Stimulated activated CD4-positive, alpha-beta T cell treated with anti-CD3 and anti-CD28 coated beads, Interleukin-1b, Interleukin-23, amount 100 ng/mL, for 4 hours (primary cell): ENCODE measurements at regions not wholly inside any gene's neighbourhood (a gene's known extent, or its start where the extent isn't known, plus 50 kb on each side); places are given as distances from the start of the nearest gene placed in this dataset.

Experiments
- DNase-seq, 2 donors: peaks; one replicate each; pipeline ENCODE4 v3.0.0-alpha.2; 2020; ENCODE audit warnings: low read depth in 2 of 2

GRCh38 chr13:84080748-84081530 is 198.7 kb upstream of the SLITRK1 start:
- DNase-seq = no peak

GRCh38 chr13:84077271-84077670 is 195.0 kb upstream of the SLITRK1 start:
- DNase-seq = no peak

DNA sequence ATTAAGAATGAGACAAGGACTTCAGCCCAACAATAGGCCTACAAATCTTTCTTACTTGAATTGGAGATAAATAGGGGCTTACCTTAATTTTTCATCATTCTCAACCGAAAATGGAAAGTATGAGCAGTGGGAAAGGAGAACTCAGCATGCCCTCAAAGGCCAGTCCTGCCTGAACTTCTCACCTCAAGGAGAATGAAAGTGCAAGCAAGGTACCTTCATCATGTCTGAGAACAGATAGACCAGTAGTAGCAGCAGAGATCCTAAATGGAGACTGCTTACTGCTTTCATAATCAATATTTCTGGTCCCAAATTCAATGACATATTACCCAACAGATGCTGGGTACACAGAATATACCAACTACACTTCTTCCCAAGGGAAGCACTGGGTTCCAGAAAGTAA is 194.0 kb upstream of the SLITRK1 start:
- DNase-seq = no peak

- no peak for DNase-seq
Observed at GRCh38 chr13:84050536-84050935, 168.3 kb upstream of the SLITRK1 start.

GRCh38 chr13:84049443-84050219 is 167.4 kb upstream of the SLITRK1 start:
- no peak for DNase-seq

GRCh38 chr13:84044805-84045204 is 162.5 kb upstream of the SLITRK1 start:
- no peak for DNase-seq

DNA sequence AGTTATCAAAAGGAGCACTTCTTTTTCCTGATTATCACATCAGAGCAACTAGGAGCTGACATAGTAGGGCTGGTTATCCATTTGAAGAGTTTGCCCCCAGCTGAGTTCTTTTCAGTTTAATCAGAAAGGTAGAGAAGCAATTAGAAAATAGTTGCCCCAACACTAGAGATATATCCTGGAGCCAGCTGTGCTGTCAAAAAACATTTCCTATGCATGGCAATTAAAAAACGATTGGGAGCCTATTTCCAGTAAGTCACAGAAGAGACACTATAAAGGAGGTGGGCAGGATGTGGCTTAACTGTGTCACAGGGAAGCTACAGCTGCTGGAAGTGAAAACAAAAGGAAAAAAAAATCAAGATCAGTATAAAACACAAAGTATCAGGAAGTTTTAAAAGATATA is 155.7 kb upstream of the SLITRK1 start:
- DNase-seq = no peak

DNA sequence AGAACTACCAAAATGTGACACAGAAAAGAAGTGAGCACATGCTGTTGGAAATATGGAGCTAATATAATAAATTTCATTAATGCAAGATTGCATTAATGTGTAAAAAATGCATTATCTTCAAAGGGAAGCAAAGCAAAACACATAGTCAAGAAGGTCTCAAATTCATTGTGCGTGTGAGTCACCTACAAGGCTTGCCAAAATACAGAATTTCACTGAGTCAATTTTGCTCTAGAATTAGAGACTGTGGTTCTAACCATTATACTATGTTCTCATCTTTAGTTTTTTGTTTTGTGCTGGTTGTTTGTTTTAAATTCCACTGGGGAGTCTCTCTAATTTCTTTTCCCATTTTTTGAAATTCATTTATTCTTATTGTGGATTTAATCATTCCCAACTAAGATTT is 149.8 kb upstream of the SLITRK1 start:
- no peak for DNase-seq

DNA sequence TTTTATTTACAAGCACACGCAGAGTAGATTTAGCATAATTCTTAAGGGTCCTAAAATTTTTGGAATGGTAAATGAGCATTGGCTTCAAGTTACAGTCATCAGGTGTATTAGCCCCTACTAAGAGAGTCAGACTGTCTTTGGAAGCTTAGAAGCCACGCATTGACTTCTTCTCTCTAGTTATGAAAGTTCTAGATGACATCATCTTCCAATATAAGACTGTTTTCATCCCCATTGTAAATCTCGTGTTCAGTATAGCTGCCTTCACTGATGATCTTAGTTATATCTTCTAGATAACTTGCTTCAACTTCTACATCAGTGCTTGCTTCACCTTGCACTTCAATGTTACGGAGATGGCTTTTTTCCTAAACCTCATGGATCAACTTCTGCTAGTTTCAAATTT is 148.8 kb upstream of the SLITRK1 start:
- no peak for DNase-seq

- no peak for DNase-seq
Observed at GRCh38 chr13:84029396-84029795, 147.1 kb upstream of the SLITRK1 start.

DNA sequence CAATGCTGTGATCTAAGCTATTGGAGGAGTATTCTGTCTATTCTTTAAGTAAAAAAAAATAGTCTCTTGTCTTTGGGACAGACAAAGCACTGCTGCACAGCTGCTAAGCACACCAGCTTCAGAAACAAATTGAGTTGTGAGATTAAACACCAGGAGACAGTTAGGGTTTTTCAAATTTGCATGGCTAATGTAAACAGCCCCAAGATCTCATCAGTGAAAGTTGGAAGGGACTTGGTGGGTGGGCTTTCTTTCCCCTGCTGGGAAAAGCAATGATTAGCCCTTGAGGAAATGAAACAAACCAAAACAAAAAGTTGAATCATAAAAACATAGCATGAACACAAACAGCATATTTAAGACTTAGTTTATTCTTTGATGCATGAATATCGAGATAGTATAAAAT is 143.6 kb upstream of the SLITRK1 start:
- no peak for DNase-seq

- DNase-seq = no peak
Observed at GRCh38 chr13:83996415-83996814, 114.1 kb upstream of the SLITRK1 start.

- DNase-seq = no peak
Observed at GRCh38 chr13:83995930-83996329, 113.7 kb upstream of the SLITRK1 start.

DNA sequence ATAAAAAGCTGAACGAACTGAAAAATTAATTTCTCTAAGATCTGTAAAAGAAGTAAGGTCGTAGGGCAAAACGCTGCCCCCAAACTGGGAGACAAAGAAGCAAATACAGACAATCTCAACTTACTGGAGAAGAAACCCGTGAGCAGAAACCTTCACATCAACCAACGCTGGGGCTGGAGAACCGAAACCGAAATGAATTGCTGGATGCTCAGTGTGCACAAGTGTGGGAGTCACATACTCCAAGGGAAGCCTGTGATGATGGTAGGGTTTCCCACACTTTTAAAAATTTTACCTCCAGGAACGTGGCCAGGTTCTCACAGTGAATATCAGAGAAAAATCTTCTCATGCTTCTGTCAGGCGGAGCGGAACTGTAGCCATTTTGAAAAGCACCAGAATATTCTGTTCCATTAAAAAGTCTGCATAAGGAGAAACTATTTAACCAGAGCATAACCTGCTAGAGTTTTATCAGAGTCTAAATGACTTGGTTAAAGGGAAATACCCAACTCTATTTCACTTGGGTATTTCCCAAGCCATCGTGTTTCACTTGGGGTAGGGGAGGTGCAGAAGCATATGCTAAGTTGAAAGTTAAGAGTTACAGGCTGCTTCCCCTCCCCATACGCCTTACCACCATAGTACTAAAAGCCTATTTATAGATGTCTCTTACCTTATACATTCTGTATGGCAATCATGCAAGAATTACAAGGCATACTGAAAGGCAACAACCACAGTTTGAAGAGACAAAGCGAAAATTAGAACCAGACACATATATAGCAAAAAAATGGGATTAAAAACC is 110.5 kb upstream of the SLITRK1 start:
- DNase-seq = no peak

DNA sequence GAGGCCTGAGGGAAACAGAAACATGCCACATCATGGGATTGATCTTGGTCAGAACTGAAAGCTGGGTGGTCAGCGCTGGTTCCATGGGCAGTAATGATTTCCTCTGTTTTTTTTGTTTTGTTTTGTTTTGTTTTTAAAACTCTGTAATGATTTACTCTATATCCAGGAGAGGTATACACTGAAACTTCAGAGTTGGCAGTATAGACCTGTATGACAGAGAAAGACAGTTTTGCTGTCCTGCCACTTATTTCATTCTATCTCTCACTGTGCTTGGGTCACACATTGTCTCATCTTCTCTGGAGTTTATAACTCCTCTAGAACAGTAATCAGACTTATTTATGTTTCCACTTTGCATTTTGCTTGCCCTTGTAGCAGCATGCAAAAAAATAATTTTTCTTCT is 105.1 kb upstream of the SLITRK1 start:
- DNase-seq = no peak

- no peak for DNase-seq
Observed at GRCh38 chr13:83984793-83985192, 102.5 kb upstream of the SLITRK1 start.

GRCh38 chr13:83980331-83980730 is 98.1 kb upstream of the SLITRK1 start:
- DNase-seq = no peak

DNA sequence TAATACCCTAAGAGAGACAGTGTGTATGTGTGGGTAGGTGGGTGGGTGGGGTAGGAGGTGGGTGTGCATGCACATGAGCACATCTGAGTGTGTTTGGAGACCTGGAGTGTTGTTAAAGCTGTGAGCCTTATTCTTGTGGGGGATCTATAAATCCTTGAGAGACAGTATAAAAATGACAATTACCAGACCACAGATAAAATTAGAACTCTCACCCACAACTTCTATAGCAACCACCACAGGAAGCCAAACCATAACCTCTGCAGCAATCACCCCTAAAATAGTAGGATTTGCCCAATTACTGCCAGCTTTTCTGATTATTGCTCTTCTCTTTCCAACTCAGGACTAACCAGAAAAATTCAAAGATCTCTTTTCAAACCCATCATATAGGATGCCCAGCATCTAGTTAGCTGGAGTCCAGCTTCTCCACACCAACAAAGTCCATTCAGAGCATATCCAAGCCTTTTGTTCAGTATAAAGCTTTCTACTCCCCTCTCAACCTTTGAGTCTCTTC is 93.4 kb upstream of the SLITRK1 start:
- DNase-seq = no peak

GRCh38 chr13:83958531-83958930 is 76.3 kb upstream of the SLITRK1 start:
- no peak for DNase-seq

DNA sequence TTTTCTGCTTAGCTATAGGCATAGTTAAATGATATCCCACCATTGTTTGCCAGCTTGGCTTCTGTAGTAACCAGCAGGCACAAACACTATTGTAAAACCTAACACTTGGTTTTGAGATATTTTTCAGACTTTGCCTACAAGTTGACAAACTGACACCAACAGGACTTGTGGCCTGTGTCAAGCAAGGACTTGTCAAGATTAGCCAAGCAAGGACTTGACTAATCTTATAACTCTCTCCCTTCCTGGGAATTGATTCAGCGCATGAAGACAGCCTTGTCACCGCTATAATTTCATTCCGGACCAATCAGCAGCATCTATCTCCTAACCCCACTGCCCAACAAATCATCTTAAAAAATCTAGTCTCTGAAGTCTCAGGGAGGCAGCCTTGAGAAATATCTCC is 72.7 kb upstream of the SLITRK1 start:
- DNase-seq = no peak

DNA sequence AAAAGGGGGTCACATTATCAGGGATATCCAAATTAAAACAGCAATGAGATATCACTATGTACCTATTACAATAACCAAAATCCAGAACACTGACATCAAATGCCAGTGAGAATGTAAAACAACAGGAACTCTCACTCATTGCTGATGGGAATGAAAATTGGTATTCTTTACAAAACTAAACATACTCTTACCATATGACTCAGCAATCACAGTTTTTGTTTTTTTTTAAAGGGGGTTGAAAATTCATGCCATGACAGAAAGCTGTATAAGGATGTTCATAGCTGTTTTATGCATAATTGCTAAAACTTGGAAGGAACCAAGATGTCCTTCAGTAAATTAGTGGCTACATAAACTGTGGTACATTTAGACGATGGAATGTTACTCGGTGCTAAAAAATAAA is 71.6 kb upstream of the SLITRK1 start:
- no peak for DNase-seq

GRCh38 chr13:83950293-83950692 is 68.0 kb upstream of the SLITRK1 start:
- DNase-seq = no peak
